Neural progenitor cell (in vitro differentiated cells): ENCODE measurements at regions not wholly inside any gene's neighbourhood (a gene's known extent, or its start where the extent isn't known, plus 50 kb on each side); places are given as distances from the start of the nearest gene placed in this dataset.

Experiments used
- DNase-seq: peaks from one replicate; pipeline ENCODE4 v3.0.0-alpha.2; 2016; ENCODE audit warnings: low spot score
- H2AFZ ChIP-seq: fragments of 200-600 bp; sonication (generic); replicated peaks from 2 replicates; pipeline ENCODE4 v1.6.1; 2016; ENCODE audit warnings: antibody characterized with exemption
- H3F3A ChIP-seq: fragments of 200-600 bp; sonication (generic); 2 replicates; pipeline ENCODE4 v1.6.1; 2016; ENCODE audit warnings: antibody characterized with exemption, low read depth
- H3K27ac ChIP-seq: fragments of 200-600 bp; sonication (generic); 2 replicates; pipeline ENCODE4 v1.5.1; 2016; ENCODE audit warnings: mild to moderate bottlenecking
- H3K27me3 ChIP-seq: fragments of 200-600 bp; sonication (generic); 2 replicates; pipeline ENCODE4 v1.6.1; 2016; ENCODE audit warnings: mild to moderate bottlenecking, moderate library complexity
- H3K36me3 ChIP-seq: fragments of 200-600 bp; sonication (generic); 2 replicates; pipeline ENCODE4 v1.5.1; 2016
- H3K4me1 ChIP-seq: fragments of 200-600 bp; sonication (generic); 2 replicates; pipeline ENCODE4 v1.6.1; 2016; ENCODE audit warnings: mixed run types
- H3K4me2 ChIP-seq: fragments of 200-600 bp; sonication (generic); 2 replicates; pipeline ENCODE4 v1.6.1; 2016
- H3K4me3 ChIP-seq: fragments of 200-600 bp; sonication (generic); 2 replicates; pipeline ENCODE4 v1.5.1; 2016
- H3K79me2 ChIP-seq: fragments of 200-600 bp; sonication (generic); 2 replicates; pipeline ENCODE4 v1.6.1; 2016; ENCODE audit warnings: low read depth
- H3K9ac ChIP-seq: fragments of 200-600 bp; sonication (generic); 2 replicates; pipeline ENCODE4 v1.6.1; 2016
- H3K9me3 ChIP-seq: fragments of 200-600 bp; sonication (generic); 2 replicates; pipeline ENCODE4 v1.5.1; 2016; ENCODE audit warnings: low read depth
- H4K20me1 ChIP-seq: fragments of 200-600 bp; sonication (generic); 2 replicates; pipeline ENCODE4 v1.6.1; 2016; ENCODE audit warnings: low read depth
- H3K27ac Mint-ChIP-seq: 3 replicates; pipeline ENCODE4 v1.8.0; 2021; ENCODE audit warnings: mixed read lengths
- H3K27me3 Mint-ChIP-seq: 2 replicates; pipeline ENCODE4 v1.8.0; 2022; ENCODE audit warnings: low read depth, mild to moderate bottlenecking, inconsistent platforms, moderate library complexity, mixed read lengths; ENCODE audit not compliant: insufficient read depth
- H3K36me3 Mint-ChIP-seq: 3 replicates; pipeline ENCODE4 v1.8.0; 2021; ENCODE audit warnings: mixed read lengths
- H3K4me1 Mint-ChIP-seq: 3 replicates; pipeline ENCODE4 v1.8.0; 2021; ENCODE audit warnings: mixed read lengths
- H3K4me3 Mint-ChIP-seq: 3 replicates; pipeline ENCODE4 v1.8.0; 2021; ENCODE audit warnings: mild to moderate bottlenecking, moderate library complexity, mixed read lengths
- H3K9me3 Mint-ChIP-seq: 3 replicates; pipeline ENCODE4 v1.8.0; 2020; ENCODE audit warnings: mixed read lengths
- EZH2 ChIP-seq: fragments of 200-600 bp; sonication (generic); IDR thresholded peaks from 2 replicates; pipeline ENCODE4 v1.6.1; 2017; ENCODE audit warnings: antibody characterized with exemption, mild to moderate bottlenecking, moderate library complexity
- EZH2phosphoT487 ChIP-seq: fragments of 200-600 bp; sonication (generic); IDR thresholded peaks from 2 replicates; pipeline ENCODE4 v1.6.1; 2017; ENCODE audit warnings: antibody characterized with exemption
- TF ChIP-seq, protein P1 (sequence below): fragments of 200-600 bp; sonication (generic); IDR thresholded peaks from 2 replicates; pipeline ENCODE4 v1.5.1; 2017; ENCODE audit warnings: antibody characterized with exemption, mild to moderate bottlenecking

DNA sequence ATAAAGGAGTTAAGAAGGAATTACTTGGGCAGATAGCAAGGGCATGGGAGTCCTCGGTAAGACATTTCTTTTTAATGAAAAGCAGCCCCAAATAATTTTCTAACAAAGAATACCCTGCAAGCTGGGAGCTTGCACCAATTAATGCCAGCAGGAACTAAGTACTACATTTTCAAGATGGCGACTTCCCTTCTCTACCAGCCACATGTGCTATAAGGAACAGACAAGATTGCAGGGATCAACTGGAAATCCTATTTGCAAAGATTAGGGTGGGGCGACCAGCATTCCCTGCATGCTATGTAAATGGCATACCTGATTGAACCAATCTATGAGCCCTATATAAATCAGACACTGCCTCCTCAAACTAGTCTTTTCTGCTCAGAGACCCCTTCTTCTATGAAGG is 827.5 kb downstream of the ADCYAP1 start:
- TF ChIP-seq, protein P1, sequence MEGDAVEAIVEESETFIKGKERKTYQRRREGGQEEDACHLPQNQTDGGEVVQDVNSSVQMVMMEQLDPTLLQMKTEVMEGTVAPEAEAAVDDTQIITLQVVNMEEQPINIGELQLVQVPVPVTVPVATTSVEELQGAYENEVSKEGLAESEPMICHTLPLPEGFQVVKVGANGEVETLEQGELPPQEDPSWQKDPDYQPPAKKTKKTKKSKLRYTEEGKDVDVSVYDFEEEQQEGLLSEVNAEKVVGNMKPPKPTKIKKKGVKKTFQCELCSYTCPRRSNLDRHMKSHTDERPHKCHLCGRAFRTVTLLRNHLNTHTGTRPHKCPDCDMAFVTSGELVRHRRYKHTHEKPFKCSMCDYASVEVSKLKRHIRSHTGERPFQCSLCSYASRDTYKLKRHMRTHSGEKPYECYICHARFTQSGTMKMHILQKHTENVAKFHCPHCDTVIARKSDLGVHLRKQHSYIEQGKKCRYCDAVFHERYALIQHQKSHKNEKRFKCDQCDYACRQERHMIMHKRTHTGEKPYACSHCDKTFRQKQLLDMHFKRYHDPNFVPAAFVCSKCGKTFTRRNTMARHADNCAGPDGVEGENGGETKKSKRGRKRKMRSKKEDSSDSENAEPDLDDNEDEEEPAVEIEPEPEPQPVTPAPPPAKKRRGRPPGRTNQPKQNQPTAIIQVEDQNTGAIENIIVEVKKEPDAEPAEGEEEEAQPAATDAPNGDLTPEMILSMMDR = no peak
- TF ChIP-seq EZH2 (no peak), EZH2phosphoT487 (no peak)
- no peaks in the 10 kb centered on the region for H3K36me3 ChIP-seq
- H3K79me2 ChIP-seq = no peaks in the 10 kb centered on the region
- H3F3A ChIP-seq = no peaks in the 10 kb centered on the region
- no peak overlapping the region for H3K4me3 ChIP-seq
- no peaks in the 10 kb centered on the region for H4K20me1 ChIP-seq
- no peaks in the 10 kb centered on the region for H3K4me1 ChIP-seq
- Mint-ChIP-seq H3K27ac (no peak overlapping the region), H3K4me1 (no peaks in the 10 kb centered on the region), H3K4me3 (no peak overlapping the region), H3K9me3 (no peaks in the 10 kb centered on the region), H3K36me3 (no peaks in the 10 kb centered on the region), H3K27me3 (no peaks in the 10 kb centered on the region)
- H3K9me3 ChIP-seq = no peaks in the 10 kb centered on the region
- H3K27ac ChIP-seq = no peak overlapping the region
- no peak overlapping the region for H3K4me2 ChIP-seq
- no peaks in the 10 kb centered on the region for H3K27me3 ChIP-seq
- no peak overlapping the region for H3K9ac ChIP-seq
- DNase-seq = peak; percentile 2
- H2AFZ ChIP-seq = peak overlapping the region; percentile 54

DNA sequence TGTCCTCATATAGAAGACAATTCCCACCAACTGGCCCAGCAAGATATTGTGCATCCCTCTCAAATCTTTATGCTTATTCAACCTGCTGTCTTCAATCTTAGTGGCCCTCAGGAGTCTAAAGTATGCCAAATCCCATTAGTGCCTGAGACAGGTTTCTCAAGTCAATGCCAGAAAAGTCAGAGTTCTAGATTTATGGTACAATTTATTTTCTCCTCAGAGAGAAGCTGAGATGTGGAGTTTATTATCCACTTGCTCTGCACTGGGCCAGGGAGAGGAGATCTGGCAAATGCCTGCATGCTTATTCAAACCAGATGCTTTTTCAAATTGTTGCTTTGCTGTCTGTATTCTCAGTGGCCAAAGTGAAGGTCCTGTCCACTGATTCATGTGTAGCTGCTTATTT is 825.2 kb downstream of the METTL4 start:
- no peaks in the 10 kb centered on the region for H3K9me3 ChIP-seq

DNA sequence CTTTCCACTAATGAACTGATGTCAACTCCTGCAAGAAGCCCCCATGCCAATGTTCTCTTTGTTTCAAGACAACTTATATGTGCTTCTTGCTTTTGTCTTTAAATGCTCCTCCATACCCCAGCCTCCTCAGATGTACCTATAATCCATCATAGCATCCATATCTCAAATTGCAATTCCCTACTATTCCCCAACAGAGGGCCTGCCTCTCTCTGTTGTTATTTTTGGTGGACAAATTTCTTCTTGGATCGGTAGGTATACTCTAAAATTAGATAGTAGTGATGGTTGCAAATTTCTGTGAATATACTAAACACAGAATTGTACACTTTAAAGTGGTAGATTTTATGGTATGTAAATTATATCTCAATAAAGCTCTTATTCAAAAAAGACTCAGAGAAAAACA is 820.1 kb downstream of the METTL4 start:
- Histone ChIP-seq H4K20me1 (no peaks in the 10 kb centered on the region), H3K27me3 (no peaks in the 10 kb centered on the region), H3K4me1 (no peaks in the 10 kb centered on the region), H2AFZ (no peak overlapping the region), H3K79me2 (no peaks in the 10 kb centered on the region), H3K9ac (no peak overlapping the region), H3K36me3 (no peaks in the 10 kb centered on the region), H3K4me3 (no peak overlapping the region), H3K4me2 (no peak overlapping the region), H3K9me3 (no peaks in the 10 kb centered on the region), H3K27ac (no peak overlapping the region), H3F3A (no peaks in the 10 kb centered on the region)
- no peak for DNase-seq
- no peaks in the 10 kb centered on the region for H3K9me3 Mint-ChIP-seq
- no peaks in the 10 kb centered on the region for H3K4me1 Mint-ChIP-seq
- no peak overlapping the region for H3K4me3 Mint-ChIP-seq
- H3K27me3 Mint-ChIP-seq = no peaks in the 10 kb centered on the region
- TF ChIP-seq, protein P1 = peak; percentile 25
- TF ChIP-seq EZH2phosphoT487 = no peak
- no peaks in the 10 kb centered on the region for H3K36me3 Mint-ChIP-seq
- H3K27ac Mint-ChIP-seq = no peak overlapping the region

More for the DNA sequence above, 825.2 kb downstream of the METTL4 start:
- H3K4me1 Mint-ChIP-seq = no peaks in the 10 kb centered on the region
- peaks cover 2% of the 10 kb centered on the region for H3K27me3 Mint-ChIP-seq
- no peak for DNase-seq
- Histone ChIP-seq H3K79me2 (no peaks in the 10 kb centered on the region), H3F3A (no peaks in the 10 kb centered on the region), H2AFZ (no peak overlapping the region), H3K4me3 (no peak overlapping the region), H3K9ac (no peak overlapping the region), H3K4me1 (no peaks in the 10 kb centered on the region), H3K4me2 (no peak overlapping the region), H3K27me3 (no peaks in the 10 kb centered on the region), H3K27ac (no peak overlapping the region), H3K36me3 (no peaks in the 10 kb centered on the region), H4K20me1 (no peaks in the 10 kb centered on the region)
- no peak overlapping the region for H3K4me3 Mint-ChIP-seq
- H3K36me3 Mint-ChIP-seq = no peaks in the 10 kb centered on the region
- H3K9me3 Mint-ChIP-seq = no peaks in the 10 kb centered on the region
- TF ChIP-seq EZH2phosphoT487 (no peak), EZH2 (no peak)
- TF ChIP-seq, protein P1 = no peak
- no peak overlapping the region for H3K27ac Mint-ChIP-seq

DNA sequence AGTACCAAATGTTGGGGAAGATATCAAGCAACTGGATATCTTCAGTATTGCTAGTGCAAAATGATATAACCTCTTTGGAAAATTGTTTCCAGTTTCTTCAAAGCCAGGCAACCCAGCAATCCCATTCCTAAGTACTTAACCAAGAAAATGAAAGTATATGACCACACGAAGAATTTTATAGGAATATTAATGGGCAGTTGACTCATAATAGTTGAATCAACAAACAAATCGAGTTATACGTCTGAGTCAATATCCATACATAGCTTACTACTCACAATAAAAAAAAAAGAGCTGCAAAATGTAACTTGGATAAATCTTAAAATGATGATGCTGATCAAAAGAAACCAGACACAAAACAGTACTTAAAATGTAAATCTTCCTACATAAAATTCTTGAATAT is 810.4 kb downstream of the METTL4 start:
- no peak overlapping the region for H3K9ac ChIP-seq
- Mint-ChIP-seq H3K4me3 (no peak overlapping the region), H3K36me3 (no peaks in the 10 kb centered on the region), H3K27me3 (no peaks in the 10 kb centered on the region), H3K4me1 (no peaks in the 10 kb centered on the region), H3K27ac (no peak overlapping the region), H3K9me3 (peaks cover 3% of the 10 kb centered on the region)
- DNase-seq = no peak
- no peak overlapping the region for H3K27ac ChIP-seq
- H3K79me2 ChIP-seq = no peaks in the 10 kb centered on the region
- no peaks in the 10 kb centered on the region for H3K36me3 ChIP-seq
- no peak overlapping the region for H2AFZ ChIP-seq
- H3K4me2 ChIP-seq = no peak overlapping the region
- H3K9me3 ChIP-seq = no peaks in the 10 kb centered on the region
- H3K4me1 ChIP-seq = no peaks in the 10 kb centered on the region
- TF ChIP-seq, protein P1 = no peak
- TF ChIP-seq EZH2phosphoT487 = no peak
- no peaks in the 10 kb centered on the region for H3F3A ChIP-seq
- no peaks in the 10 kb centered on the region for H4K20me1 ChIP-seq
- no peak overlapping the region for H3K4me3 ChIP-seq
- no peaks in the 10 kb centered on the region for H3K27me3 ChIP-seq
